ENCODE measurements at regions not wholly inside any gene's neighbourhood (a gene's known extent, or its start where the extent isn't known, plus 50 kb on each side); places are given as distances from the start of the nearest gene placed in this dataset.

DNA sequence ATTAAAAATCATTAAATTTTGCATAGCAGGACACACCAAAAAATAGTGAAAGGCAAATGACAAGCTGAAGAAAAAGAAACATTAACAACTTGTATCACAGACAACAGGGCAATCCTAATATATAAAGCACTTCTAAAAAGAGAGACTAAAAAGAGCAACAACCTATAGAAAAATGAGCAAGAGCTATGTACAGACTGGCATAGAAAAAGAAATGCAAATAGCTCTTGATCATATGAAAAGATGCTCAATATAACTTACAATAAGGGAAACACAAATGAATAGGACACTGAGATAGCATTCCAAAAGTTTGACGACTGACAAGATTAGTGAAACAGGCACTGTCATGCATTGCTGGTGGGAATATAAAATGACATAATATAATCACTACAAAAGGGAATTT is 235.9 kb downstream of the SEC61B start:
- no peaks in the 10 kb centered on the region for H3K9me3 ChIP-seq (ENCODE audit: control insufficient read depth in 3 of 3, low read length in 3 of 3)

GRCh38 chr9:99459919-99460318 is 237.8 kb downstream of the SEC61B start:
- H3K9me3 ChIP-seq (ENCODE audit: control insufficient read depth in 3 of 3, low read length in 3 of 3) = no peaks in the 10 kb centered on the region
- no peak overlapping the region for H3K4me3 ChIP-seq (ENCODE audit: low read length in 3 of 3)
- no peaks in the 10 kb centered on the region for H3K27me3 ChIP-seq (ENCODE audit: control insufficient read depth in 3 of 3, insufficient read depth in 3 of 3, low read length in 3 of 3)
- H3K27ac ChIP-seq (ENCODE audit: low read depth, low read length) = no peak overlapping the region
- H3K9ac ChIP-seq (ENCODE audit: low read depth in 1 of 3, low read length in 3 of 3) = no peak overlapping the region
- H3K4me1 ChIP-seq (ENCODE audit: control insufficient read depth in 3 of 3, insufficient read depth in 3 of 3, low read length in 3 of 3) = peaks cover 0 to 2% (median 0%) of the 10 kb centered on the region in 3 donors
- H3K36me3 ChIP-seq (ENCODE audit: control insufficient read depth in 3 of 3, insufficient read depth in 3 of 3, low read length in 3 of 3) = no peaks in the 10 kb centered on the region

More for the DNA sequence above, 235.9 kb downstream of the SEC61B start:
- Histone ChIP-seq H3K27ac (ENCODE audit: low read depth, low read length) (no peak overlapping the region), H3K27me3 (ENCODE audit: control insufficient read depth in 3 of 3, insufficient read depth in 3 of 3, low read length in 3 of 3) (no peaks in the 10 kb centered on the region), H3K4me1 (ENCODE audit: control insufficient read depth in 3 of 3, insufficient read depth in 3 of 3, low read length in 3 of 3) (peaks cover 0 to 2% (median 0%) of the 10 kb centered on the region in 3 donors), H3K4me3 (ENCODE audit: low read length in 3 of 3) (no peak overlapping the region), H3K9ac (ENCODE audit: low read depth in 1 of 3, low read length in 3 of 3) (no peak overlapping the region), H3K36me3 (ENCODE audit: control insufficient read depth in 3 of 3, insufficient read depth in 3 of 3, low read length in 3 of 3) (no peaks in the 10 kb centered on the region)

DNA sequence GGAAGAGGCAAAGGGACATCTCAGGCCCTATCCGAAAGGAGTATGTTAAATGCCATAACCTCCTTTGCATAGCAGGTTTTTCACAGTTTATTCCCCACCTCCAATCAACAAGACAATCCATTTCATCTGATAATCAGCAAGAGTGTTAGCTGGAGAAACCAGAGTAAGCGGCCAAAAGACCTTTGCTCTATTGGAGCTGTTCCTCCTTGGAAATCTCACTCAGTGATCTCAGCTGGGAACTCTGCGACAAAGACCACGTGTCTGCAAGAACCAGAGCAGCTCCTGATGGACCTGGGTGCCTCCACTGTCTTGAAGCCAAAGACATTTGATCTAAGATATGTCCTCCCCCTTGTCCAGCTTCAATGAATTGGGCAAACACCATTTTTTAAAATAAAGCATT is 241.0 kb downstream of the SEC61B start:
- Histone ChIP-seq H3K9ac (ENCODE audit: low read depth in 1 of 3, low read length in 3 of 3) (no peak overlapping the region), H3K4me1 (ENCODE audit: control insufficient read depth in 3 of 3, insufficient read depth in 3 of 3, low read length in 3 of 3) (peaks cover 0 to 3% (median 2%) of the 10 kb centered on the region in 3 donors), H3K27me3 (ENCODE audit: control insufficient read depth in 3 of 3, insufficient read depth in 3 of 3, low read length in 3 of 3) (no peaks in the 10 kb centered on the region), H3K27ac (ENCODE audit: low read depth, low read length) (no peak overlapping the region), H3K9me3 (ENCODE audit: control insufficient read depth in 3 of 3, low read length in 3 of 3) (no peaks in the 10 kb centered on the region), H3K4me3 (ENCODE audit: low read length in 3 of 3) (no peak overlapping the region), H3K36me3 (ENCODE audit: control insufficient read depth in 3 of 3, insufficient read depth in 3 of 3, low read length in 3 of 3) (no peaks in the 10 kb centered on the region)

DNA sequence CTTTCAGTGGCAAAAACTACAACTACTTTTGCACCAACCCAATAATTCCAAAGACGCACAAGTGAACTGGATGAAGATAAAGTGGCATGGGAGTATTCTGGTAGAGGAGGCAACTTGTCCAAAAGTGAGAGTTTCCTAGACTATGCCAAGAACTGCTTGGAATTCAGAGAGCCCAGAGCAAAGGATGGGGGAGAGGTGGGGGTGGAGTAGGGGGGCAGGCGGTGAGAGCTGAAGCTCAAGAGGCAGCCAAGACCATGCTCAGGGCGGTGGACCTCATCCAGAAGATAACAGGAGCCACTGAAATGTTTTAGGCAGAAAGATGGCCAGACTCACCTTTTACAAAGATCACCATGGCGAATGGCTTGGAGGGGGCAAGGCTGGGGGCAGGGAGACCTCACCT is 242.5 kb downstream of the SEC61B start:
- H3K27ac ChIP-seq (ENCODE audit: low read depth, low read length) = no peak overlapping the region
- H3K4me1 ChIP-seq (ENCODE audit: control insufficient read depth in 3 of 3, insufficient read depth in 3 of 3, low read length in 3 of 3) = peaks cover 0 to 3% (median 2%) of the 10 kb centered on the region in 3 donors
- H3K4me3 ChIP-seq (ENCODE audit: low read length in 3 of 3) = no peak overlapping the region
- H3K9ac ChIP-seq (ENCODE audit: low read depth in 1 of 3, low read length in 3 of 3) = no peak overlapping the region
- no peaks in the 10 kb centered on the region for H3K9me3 ChIP-seq (ENCODE audit: control insufficient read depth in 3 of 3, low read length in 3 of 3)
- H3K36me3 ChIP-seq (ENCODE audit: control insufficient read depth in 3 of 3, insufficient read depth in 3 of 3, low read length in 3 of 3) = no peaks in the 10 kb centered on the region
- H3K27me3 ChIP-seq (ENCODE audit: control insufficient read depth in 3 of 3, insufficient read depth in 3 of 3, low read length in 3 of 3) = no peaks in the 10 kb centered on the region

GRCh38 chr9:99465231-99465907 is 243.3 kb downstream of the SEC61B start:
- Histone ChIP-seq H3K9me3 (ENCODE audit: control insufficient read depth in 3 of 3, low read length in 3 of 3) (no peaks in the 10 kb centered on the region), H3K4me1 (ENCODE audit: control insufficient read depth in 3 of 3, insufficient read depth in 3 of 3, low read length in 3 of 3) (peaks cover 0 to 3% (median 0%) of the 10 kb centered on the region in 3 donors), H3K36me3 (ENCODE audit: control insufficient read depth in 3 of 3, insufficient read depth in 3 of 3, low read length in 3 of 3) (no peaks in the 10 kb centered on the region), H3K4me3 (ENCODE audit: low read length in 3 of 3) (no peak overlapping the region), H3K27me3 (ENCODE audit: control insufficient read depth in 3 of 3, insufficient read depth in 3 of 3, low read length in 3 of 3) (no peaks in the 10 kb centered on the region), H3K9ac (ENCODE audit: low read depth in 1 of 3, low read length in 3 of 3) (no peak overlapping the region), H3K27ac (ENCODE audit: low read depth, low read length) (no peak overlapping the region)

GRCh38 chr9:99466104-99466503 is 244.0 kb downstream of the SEC61B start:
- Histone ChIP-seq H3K9me3 (ENCODE audit: control insufficient read depth in 3 of 3, low read length in 3 of 3) (no peaks in the 10 kb centered on the region), H3K36me3 (ENCODE audit: control insufficient read depth in 3 of 3, insufficient read depth in 3 of 3, low read length in 3 of 3) (no peaks in the 10 kb centered on the region), H3K4me1 (ENCODE audit: control insufficient read depth in 3 of 3, insufficient read depth in 3 of 3, low read length in 3 of 3) (peaks cover 0 to 3% (median 0%) of the 10 kb centered on the region in 3 donors), H3K27ac (ENCODE audit: low read depth, low read length) (no peak overlapping the region), H3K4me3 (ENCODE audit: low read length in 3 of 3) (no peak overlapping the region), H3K27me3 (ENCODE audit: control insufficient read depth in 3 of 3, insufficient read depth in 3 of 3, low read length in 3 of 3) (no peaks in the 10 kb centered on the region), H3K9ac (ENCODE audit: low read depth in 1 of 3, low read length in 3 of 3) (no peak overlapping the region)

- Histone ChIP-seq H3K9me3 (ENCODE audit: control insufficient read depth in 3 of 3, low read length in 3 of 3) (no peaks in the 10 kb centered on the region), H3K27ac (ENCODE audit: low read depth, low read length) (no peak overlapping the region), H3K4me1 (ENCODE audit: control insufficient read depth in 3 of 3, insufficient read depth in 3 of 3, low read length in 3 of 3) (peaks cover 0 to 3% (median 0%) of the 10 kb centered on the region in 3 donors), H3K27me3 (ENCODE audit: control insufficient read depth in 3 of 3, insufficient read depth in 3 of 3, low read length in 3 of 3) (no peaks in the 10 kb centered on the region), H3K36me3 (ENCODE audit: control insufficient read depth in 3 of 3, insufficient read depth in 3 of 3, low read length in 3 of 3) (no peaks in the 10 kb centered on the region), H3K4me3 (ENCODE audit: low read length in 3 of 3) (no peak overlapping the region), H3K9ac (ENCODE audit: low read depth in 1 of 3, low read length in 3 of 3) (no peak overlapping the region)
Observed at GRCh38 chr9:99466781-99467180, 244.7 kb downstream of the SEC61B start.

- no peaks in the 10 kb centered on the region for H3K27me3 ChIP-seq (ENCODE audit: control insufficient read depth in 3 of 3, insufficient read depth in 3 of 3, low read length in 3 of 3)
- no peak overlapping the region for H3K9ac ChIP-seq (ENCODE audit: low read depth in 1 of 3, low read length in 3 of 3)
- H3K4me3 ChIP-seq (ENCODE audit: low read length in 3 of 3) = no peak overlapping the region
- no peaks in the 10 kb centered on the region for H3K36me3 ChIP-seq (ENCODE audit: control insufficient read depth in 3 of 3, insufficient read depth in 3 of 3, low read length in 3 of 3)
- H3K9me3 ChIP-seq (ENCODE audit: control insufficient read depth in 3 of 3, low read length in 3 of 3) = no peaks in the 10 kb centered on the region
- H3K4me1 ChIP-seq (ENCODE audit: control insufficient read depth in 3 of 3, insufficient read depth in 3 of 3, low read length in 3 of 3) = peaks cover 4 to 10% (median 4%) of the 10 kb centered on the region in 3 donors
- no peak overlapping the region for H3K27ac ChIP-seq (ENCODE audit: low read depth, low read length)
Observed at GRCh38 chr9:99471033-99471432, 249.0 kb downstream of the SEC61B start.

DNA sequence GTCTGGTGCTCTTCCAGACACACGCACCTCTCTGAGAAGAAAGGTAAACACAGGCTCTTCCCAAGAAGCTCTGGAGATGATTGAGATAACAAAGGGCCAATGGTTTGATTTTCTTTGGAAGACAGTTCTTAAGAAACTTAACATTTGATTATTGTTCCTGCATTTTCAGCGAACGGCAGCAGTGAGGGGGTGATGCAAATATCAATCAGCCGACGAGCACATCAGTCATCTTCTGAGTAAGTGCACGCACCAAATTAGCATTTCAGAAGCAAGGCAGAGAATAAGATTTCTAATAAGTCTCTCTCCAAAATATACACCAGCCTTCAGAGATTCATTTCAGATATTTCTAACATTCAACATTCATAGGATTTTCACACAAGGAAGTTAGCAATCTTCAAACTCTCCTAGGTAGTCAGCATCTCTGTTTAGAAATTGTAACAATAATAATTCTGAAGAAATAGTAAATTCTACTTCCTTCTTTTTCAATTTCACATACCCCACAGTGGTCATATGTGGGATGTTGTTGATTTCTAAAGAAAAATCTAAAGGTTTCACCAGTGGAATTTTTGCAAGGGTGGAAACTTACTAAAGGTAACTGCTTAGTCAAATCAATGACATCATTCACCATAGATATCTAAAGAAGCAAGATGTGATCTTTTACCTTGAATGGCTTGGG is 250.3 kb downstream of the SEC61B start:
- Histone ChIP-seq H3K9ac (ENCODE audit: low read depth in 1 of 3, low read length in 3 of 3) (no peak overlapping the region), H3K27me3 (ENCODE audit: control insufficient read depth in 3 of 3, insufficient read depth in 3 of 3, low read length in 3 of 3) (no peaks in the 10 kb centered on the region), H3K4me1 (ENCODE audit: control insufficient read depth in 3 of 3, insufficient read depth in 3 of 3, low read length in 3 of 3) (peaks cover 4 to 10% (median 4%) of the 10 kb centered on the region in 3 donors), H3K9me3 (ENCODE audit: control insufficient read depth in 3 of 3, low read length in 3 of 3) (no peaks in the 10 kb centered on the region), H3K27ac (ENCODE audit: low read depth, low read length) (no peak overlapping the region), H3K36me3 (ENCODE audit: control insufficient read depth in 3 of 3, insufficient read depth in 3 of 3, low read length in 3 of 3) (no peaks in the 10 kb centered on the region), H3K4me3 (ENCODE audit: low read length in 3 of 3) (no peak overlapping the region)

DNA sequence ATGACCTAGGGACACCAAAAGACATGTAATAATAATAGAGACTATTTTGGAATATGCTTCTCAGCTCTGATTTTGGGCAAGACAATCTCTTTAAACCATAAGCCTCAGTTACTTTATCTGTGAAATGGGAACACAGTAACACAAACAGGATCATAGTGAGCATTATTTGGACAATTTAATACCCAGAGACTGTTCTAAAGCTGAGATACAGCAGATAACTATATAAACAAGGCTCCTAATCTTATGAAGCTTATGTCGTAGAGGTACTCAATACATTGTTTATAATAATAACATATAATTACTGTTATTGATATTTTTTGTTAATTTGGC is 250.8 kb downstream of the SEC61B start:
- Histone ChIP-seq H3K9me3 (ENCODE audit: control insufficient read depth in 3 of 3, low read length in 3 of 3) (no peaks in the 10 kb centered on the region), H3K4me1 (ENCODE audit: control insufficient read depth in 3 of 3, insufficient read depth in 3 of 3, low read length in 3 of 3) (peaks cover 4 to 10% (median 4%) of the 10 kb centered on the region in 3 donors), H3K27ac (ENCODE audit: low read depth, low read length) (no peak overlapping the region), H3K27me3 (ENCODE audit: control insufficient read depth in 3 of 3, insufficient read depth in 3 of 3, low read length in 3 of 3) (no peaks in the 10 kb centered on the region), H3K36me3 (ENCODE audit: control insufficient read depth in 3 of 3, insufficient read depth in 3 of 3, low read length in 3 of 3) (no peaks in the 10 kb centered on the region), H3K4me3 (ENCODE audit: low read length in 3 of 3) (no peak overlapping the region), H3K9ac (ENCODE audit: low read depth in 1 of 3, low read length in 3 of 3) (no peak overlapping the region)

Data from skeletal muscle tissue (tissue), 3 donors.